UCSD-AML1 (cell line): ENCODE measurements at regions not wholly inside any gene's neighbourhood (a gene's known extent, or its start where the extent isn't known, plus 50 kb on each side); places are given as distances from the start of the nearest gene placed in this dataset.
"Not testable (repeated sequence)": the region's sequence is repeated elsewhere in the genome, so short reads cannot be mapped to it uniquely, and the experiment has no call there.

Experiments
- DNase-seq: peaks from one replicate; lab custom pipeline; 2025; ENCODE audit not compliant: unreplicated experiment; lab: John Stamatoyannopoulos, UW

DNA sequence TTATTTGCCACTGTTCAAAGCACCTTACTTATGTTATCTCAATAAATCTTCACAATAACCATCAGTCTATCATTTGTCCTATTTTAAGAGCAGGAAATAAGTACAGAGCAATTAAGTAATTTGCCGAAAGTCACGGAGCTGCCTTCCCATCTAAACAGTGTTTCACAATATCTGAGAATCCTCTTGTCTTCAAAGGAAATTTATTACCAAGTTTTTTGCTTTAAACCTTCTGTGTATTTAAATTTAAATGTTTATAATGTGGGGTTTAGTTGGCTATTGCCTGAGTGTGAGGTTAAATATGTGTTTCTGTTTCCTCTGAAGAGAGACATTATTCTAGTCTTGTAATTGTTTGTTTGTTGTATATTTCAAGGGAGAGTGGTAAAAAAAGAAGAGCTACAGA, 633.1 kb downstream of the EFNB2 start:
- no peak for DNase-seq

DNA sequence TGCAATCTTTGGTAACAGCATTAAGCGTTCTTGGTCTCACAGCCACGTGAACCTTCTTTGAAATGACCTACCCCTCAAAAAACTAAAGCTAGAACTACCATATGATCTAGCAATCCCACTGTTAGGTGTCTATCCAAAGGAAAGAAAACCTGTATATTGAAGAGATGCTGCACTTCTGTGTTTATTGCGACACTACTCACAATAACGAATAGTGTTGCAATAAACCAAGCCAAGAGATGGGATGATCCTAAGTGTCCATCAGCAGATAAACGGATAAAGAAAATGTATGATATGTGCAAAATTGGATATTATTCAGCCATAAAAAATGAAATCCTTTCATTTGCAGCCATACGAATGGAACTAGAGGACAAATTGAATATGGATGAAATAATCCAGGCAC, 637.9 kb downstream of the EFNB2 start:
- no peak for DNase-seq

DNA sequence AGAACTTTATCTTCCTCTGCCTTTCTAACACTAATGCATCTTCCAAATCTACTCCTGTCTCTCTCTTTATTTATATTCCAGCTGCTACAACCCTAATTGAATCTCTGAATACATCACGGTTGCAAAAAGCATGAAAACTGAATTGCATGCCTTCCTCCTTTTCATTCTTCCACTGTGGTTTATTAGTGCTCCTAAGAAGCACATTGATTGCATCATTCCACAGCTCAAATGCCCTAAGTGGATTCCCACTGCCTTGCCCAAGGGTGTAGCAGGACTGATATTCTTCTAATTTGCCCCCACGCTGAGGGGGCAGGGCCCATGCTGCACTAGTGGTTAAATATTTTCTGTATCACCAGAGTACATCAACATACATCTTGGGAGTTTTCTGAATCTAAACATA, 640.8 kb downstream of the EFNB2 start:
- DNase-seq, result no peak

DNA sequence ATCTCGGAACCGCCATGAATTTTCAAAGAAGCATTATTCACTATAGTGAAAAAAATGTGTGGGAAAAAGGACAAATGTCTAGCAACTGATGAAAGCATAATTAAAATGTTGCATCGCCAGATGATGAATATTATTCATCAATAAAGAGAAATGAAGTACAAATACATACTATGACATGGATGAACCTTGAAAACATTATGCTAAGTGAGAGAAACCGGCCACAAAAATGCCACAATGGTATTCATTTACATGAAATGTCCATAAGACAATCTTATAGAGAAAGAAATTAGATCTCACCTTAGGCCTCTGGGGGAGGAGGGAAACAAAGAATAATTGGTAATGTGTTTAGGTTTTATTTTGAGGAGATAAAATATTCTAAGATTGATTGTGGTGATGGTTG, 645.0 kb downstream of the EFNB2 start:
- DNase-seq, result no peak

DNA sequence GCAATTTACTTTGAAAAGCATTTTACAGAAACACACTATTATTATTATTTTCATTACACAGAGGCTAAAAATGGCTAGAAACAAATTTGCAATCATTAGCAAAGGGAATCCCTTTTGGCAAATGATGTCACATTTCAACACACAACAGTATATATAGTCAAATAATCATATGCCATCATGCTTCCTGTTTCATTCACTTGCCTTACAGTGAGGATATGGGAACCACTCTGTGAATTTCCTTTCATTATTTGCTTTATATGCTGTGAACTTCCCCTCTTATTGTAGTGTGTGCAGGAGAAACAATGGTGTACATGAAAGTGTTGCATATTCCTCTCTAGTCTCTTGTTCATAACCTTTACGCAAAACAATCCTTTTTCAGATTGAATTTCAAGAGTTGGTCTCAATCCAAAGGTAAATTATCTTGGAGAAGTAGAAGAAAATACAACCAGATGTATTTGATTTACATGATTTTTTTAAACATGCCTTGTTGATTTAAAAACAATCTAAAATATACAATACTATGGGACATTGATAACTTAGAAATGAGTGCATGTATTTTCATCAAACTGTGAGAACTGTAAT, 657.3 kb downstream of the EFNB2 start:
- no peak for DNase-seq

DNA sequence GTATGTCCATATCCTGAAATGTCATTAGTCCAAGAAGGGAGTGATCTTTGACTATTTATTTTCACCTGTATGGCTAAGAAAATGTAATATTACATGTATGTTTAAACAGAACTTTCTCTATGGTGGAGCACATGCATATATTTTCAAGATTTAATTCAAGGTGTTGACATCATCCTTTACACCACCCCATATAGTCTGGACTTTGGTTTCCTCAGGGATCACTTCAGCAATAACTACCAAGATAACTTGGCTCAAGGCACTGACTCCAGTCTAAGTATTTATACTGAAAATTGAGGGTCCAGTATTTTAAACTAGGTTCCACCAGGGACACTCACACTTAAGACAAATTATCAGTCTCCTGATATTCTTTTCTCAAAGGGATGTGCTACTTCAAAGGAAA, 660.6 kb downstream of the EFNB2 start:
- no peak for DNase-seq

DNA sequence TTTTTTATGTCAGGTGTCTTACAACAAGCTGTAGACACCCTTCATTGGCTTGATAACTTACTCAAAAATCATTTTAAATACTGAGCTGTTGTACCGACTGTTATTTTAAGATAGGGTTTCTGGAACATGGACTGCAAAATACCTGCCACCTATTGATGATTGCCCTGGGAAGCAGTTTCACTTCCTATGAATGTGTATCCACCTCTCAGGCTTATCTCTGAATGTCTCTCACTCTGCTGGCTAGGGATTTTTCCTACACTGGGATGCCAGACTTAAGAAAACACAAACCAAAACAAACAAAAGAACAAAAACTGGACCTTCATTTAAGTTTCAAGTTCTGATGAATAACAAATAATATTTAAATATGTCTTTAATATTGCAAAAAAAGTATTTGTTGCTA, 663.7 kb downstream of the EFNB2 start:
- DNase-seq, result no peak

DNA sequence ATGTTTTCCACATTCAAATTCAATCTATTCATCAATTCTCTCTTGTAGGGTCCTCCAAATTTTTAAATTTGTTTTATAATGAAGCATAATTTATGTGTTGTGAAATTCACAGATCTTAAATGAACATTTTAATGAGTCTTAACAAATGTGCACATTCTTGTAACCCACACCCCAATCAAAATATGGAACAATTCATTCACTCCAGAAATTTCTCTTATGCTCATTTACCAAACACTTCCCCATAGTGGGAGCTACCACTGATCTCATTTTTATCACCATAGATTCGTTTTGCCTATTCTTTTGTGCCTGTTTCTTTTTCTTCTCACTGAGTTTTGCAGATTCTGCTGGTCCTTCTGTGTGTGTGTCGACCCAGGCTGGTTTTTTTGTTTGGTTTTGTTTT, 664.1 kb downstream of the EFNB2 start:
- DNase-seq, result no peak

DNA sequence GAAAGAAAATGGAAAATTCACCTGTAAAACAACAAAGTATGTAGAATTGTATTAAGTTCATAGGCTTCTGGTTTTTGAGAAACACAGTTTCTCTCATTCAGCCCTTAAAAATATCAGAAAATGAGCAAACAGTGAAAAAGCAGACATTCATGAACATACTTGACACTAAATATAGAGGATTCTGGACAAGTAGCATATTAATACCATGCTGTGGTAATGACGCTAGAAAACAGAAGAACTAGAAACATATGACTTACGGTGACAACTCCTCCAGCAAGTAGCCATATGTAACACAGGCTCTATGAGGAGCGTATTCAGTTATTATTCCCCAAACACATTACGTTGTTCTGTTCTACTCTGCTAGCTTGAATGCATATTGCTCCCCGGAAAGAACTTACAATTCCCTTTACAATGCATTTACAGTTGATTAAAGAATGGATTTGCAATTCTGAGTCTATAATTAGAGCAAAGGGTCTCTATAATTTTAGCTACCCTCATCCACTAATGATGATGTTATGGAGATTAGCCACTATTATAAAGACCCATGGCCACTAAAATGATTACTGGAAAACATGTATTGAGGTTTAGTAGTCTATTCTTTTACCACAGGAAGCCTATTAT, 672.1 kb downstream of the EFNB2 start:
- DNase-seq, result no peak

DNA sequence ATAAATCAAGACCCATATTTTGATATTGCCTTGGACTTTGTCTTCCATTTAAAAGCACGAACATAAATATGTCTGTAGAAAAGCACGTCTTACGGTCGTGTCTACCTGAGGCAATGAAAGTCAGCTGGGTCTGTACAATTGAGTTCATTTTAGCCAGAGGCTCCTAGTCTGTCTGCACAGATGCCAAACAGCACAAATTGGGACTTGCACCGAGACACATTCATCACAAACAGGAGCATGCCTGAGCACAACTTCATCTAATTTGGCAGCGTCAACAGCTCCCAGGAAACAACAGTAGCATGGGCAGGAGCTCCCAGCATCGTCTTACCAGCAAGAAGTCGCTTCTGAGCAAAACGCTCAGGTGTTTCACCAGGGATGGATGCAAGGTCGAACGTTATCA, 687.0 kb downstream of the EFNB2 start:
- no peak for DNase-seq

DNA sequence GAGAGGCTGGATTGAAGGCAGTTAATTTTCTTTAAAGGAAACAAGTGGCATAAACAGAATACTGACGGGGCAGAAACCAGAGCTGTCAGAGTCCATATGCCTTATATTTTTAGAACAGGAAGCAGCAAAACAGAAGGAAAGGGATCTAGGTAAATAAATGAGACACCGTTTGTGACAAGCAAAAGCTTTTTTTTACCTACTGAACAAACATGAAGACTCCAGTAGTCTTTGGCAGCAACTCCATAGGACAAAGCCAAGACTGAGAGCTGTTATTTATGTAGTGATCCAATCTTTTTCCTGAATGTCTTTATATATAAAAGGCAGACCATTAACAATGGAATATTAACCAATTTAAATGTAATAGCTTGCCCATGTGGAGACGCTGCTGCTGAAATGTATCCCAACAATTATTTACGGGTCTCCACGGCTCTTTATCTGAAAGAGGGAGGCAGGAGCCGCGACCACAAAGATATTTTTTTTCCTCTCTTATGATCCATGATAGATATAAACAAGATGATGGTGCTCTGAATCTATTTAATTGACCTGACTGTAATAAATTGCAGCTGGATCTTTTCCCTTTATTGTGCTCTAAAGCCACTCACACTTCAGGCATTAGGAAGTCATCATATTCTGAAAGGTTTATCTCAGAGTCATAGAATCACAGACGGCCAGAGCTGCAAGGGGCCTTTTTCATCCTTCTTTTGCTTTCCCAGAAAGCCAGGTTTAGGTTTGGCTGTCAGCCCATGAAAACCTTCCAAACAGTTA, 687.8 kb downstream of the EFNB2 start:
- DNase-seq, result no peak

DNA sequence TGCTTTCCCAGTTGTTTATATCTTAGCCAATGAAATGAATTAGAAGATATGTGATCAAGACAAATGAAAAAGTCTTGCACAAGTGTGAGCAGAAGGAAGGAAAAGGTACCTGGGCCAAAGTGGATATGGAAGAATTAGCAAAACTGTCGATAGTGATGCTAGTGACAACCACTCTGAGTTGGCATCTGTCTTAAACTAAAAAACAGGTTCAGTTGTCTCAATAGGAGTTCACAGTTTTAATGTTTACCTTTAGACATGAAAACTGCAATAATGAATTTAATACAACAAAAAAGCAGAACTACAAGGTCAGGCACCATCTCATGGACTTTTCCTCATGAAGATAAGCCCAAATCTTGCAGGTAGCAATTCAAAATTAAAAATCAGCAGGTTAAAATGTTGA, 688.5 kb downstream of the EFNB2 start:
- no peak for DNase-seq

DNA sequence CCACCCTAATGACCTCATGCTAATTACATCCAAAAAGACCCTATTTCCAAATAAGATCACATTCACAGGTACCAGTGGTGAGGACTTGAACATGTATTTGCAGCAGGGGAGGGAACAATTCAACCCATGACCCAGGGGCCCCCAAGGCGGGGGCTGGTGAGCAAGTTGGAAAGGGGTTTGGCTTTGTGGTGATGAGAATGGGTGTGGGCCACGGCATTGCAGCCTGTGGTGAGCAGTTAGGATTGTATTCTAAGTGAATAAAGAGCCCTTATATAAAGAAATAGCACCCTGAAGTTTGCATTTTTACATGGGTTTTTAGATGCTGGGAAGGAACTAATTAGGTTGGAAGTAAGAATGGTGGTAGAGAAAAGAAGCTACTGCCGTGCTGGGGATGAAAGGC, 694.2 kb downstream of the EFNB2 start:
- no peak for DNase-seq

DNA sequence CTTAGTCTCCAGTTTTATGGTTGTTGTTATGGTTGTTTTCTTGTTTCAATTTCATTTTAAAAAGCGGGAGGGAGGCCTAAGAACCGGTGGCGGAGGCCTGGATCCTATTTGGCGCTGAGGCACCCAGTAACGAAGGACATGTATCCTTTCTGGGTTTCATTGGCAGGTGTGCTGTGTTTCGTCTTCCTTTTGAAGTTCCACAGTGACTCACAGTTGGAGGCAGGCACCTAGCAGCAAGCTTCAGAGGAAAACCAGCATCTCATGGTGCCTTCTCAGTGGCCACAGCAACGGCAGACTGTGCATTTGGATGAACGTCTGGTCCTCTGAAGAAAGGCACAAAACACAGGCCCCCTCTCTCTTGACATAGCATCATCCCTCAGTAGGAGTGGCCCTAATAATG, 697.2 kb downstream of the EFNB2 start:
- DNase-seq, result no peak

DNA sequence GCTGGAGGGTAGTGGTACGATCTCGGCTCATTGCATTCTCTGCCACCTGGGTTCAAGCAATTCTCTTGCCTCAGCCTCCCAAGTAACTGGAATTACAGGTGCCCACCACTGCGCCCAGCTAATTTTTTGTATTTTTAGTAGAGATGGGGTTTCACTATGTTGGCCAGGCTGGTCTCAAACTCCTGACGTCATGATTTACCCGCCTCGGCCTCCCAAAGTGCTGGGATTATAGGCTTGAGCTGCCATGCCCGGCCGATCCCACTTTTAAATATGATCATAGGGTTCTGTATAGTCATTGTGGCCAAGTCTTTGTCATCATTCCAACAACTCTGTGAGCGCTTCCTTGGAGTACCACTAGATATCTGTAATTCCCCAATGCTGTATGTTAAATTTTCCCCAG, 698.2 kb downstream of the EFNB2 start:
- not testable (repeated sequence) for DNase-seq

DNA sequence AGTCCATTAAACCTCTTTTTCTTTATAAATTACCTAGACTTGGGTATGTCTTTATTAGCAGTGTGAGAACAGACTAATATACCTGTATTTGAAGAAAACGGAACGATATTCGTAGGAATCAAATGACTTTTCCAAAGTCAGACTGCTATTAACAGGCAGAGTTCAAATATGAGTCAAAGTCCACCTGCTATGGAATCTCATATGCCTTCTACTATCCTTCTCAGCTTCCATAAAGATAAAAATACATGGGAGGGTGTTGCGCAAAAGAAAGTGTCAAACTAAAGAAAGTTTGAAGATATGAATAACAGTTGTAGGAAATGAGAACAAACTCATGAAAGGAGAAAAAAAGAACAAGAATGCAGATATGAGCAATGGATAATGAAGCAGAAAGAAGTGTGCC, 704.6 kb downstream of the EFNB2 start:
- no peak for DNase-seq

DNA sequence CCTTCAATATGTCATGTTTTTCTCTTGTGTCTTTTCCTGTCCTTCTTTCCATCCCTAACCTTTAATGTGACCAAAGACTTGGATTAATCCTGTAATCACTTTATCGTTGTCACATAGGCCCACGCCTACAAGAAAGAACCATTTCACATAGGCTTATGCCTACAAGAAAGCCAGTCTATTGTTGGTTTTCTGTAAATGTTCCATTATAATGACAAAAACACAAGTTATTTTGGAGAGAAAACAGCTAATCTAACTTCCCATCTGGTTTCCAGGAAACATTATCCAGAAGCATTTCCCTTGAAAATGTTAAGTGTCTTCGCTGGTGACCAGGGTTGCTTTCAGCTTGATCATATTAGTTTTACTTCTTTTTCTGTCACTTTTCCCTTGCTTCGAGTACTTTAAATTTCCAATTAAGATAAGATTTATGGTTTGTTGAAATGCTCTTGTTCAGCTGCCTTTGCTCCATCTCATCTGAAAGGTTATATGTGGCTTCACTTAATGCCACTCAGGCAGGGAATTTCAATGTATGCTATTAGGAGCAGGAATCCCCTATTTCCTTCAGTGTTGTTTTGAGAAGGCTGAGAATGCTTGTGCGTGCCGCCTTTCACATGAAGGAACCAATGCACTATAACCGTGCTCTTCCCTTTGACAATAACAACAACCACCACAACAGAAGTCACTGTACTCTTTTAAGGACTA, 708.2 kb downstream of the EFNB2 start:
- no peak for DNase-seq

DNA sequence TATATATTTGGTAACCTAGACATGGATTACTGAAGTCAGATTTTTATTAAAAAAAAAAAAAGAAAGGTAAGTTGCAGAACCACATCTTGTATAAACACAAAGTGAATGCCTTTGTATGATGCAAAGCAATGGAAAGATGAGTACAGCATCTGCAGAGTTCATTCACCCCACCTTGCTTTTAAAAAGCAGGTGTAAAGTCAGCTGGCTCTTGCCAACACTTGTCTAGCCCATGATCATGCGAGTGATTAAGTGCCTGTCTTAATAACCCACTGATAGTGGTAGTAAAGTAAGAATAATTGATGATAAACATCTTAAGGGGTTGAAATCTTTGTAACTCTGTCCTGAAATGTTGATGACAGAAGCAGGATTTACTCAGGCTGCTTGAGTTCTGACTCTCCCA, 710.4 kb downstream of the EFNB2 start:
- no peak for DNase-seq

DNA sequence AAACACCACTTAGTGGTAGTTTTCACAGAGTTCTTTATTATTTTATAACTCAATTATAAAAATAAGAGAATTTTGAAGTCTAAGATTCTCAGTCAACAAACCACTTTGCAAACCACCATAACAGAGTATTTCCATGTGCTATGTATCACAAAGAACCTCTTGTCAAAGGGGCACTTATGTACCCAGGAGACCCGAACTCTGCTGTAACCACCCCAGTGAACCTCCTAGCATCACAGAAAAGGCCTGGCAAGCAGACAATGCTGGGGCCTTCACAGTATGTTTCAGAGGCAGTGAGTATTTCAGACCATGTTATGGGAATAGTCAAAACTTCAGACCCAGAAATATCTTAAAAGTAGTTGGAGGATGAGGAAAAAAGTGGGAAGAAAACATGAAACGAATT, 714.1 kb downstream of the EFNB2 start:
- DNase-seq, result no peak

DNA sequence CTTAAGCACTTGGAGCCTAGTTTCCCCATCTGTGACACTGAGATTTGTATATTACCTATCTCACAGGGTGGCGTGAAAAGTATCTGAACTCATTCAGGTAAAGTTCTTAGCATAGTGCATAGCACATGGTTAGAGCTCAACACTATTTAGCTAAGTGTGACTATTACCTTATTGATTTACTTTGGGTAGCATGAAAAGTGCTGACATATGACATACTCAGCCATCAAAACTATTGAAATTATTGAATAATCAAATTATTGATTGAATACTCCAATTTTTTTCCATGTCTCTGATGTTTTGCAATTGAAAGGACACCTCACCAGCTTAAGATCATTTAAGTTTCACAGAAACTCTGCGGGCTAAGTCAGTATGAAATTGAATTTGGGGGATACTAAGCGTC, 715.0 kb downstream of the EFNB2 start:
- DNase-seq, result no peak

DNA sequence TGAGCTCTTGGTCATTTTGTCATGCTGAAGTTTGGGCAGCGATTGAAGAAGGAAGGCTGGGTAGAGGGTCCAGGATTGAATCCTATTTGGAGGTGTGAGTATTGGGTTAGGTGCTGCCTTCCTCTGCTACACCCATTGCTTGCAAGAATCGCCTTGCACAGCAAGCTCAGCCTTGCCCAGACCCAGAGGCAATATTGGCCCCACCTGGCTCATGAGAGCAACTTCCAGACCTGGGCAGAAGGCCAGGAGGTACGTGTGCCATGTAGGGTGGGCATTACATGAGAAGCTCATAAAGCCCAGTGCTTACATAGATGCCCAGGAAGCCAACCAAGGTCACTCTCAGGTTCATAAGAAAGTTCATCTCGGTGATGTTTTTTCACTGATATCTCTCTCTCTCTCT, 718.0 kb downstream of the EFNB2 start:
- no peak for DNase-seq

DNA sequence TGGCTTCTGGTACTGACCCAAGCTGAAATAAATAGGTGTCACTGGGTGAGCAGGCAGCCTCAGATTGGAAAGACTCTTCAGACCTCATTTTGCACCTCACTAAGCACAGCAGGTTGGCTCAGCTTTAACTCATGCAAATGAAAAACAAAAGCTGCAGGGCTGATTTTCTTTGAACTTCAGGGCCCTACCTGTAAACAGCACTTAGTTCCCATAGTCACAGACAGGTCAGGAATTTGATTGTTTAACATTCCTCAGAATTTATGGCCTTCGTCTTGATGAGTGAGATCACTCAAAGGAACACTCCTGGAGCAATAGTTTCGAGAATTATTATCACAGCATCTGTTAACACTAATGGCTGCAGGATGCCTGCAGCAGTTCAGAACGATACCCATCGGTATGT, 718.5 kb downstream of the EFNB2 start:
- DNase-seq, result no peak
